ENCODE measurements at regions not wholly inside any gene's neighbourhood (a gene's known extent, or its start where the extent isn't known, plus 50 kb on each side); places are given as distances from the start of the nearest gene placed in this dataset.

- DNase-seq (ENCODE audit: low read depth, low spot score), result peak; percentile 15
Measured at GRCh38 chr13:39968646-39969475, 313.4 kb downstream of the COG6 start.

- no peak for DNase-seq (ENCODE audit: low read depth, low spot score)
Measured at GRCh38 chr13:39970177-39970846, 314.9 kb downstream of the COG6 start.

- DNase-seq (ENCODE audit: low read depth, low spot score), result no peak
Measured at GRCh38 chr13:39971526-39971925, 316.1 kb downstream of the COG6 start.

GRCh38 chr13:39976481-39976880 is 321.0 kb downstream of the COG6 start:
- DNase-seq (ENCODE audit: low read depth, low spot score), result no peak

GRCh38 chr13:39981056-39981455 is 325.6 kb downstream of the COG6 start:
- DNase-seq (ENCODE audit: low read depth, low spot score), result no peak

GRCh38 chr13:39982745-39983144 is 327.3 kb downstream of the COG6 start:
- DNase-seq (ENCODE audit: low read depth, low spot score), result no peak

- DNase-seq (ENCODE audit: low read depth, low spot score), result no peak
Measured at GRCh38 chr13:39985071-39985470, 329.6 kb downstream of the COG6 start.

- DNase-seq (ENCODE audit: low read depth, low spot score), result no peak
Measured at GRCh38 chr13:39988351-39988750, 332.9 kb downstream of the COG6 start.

DNA sequence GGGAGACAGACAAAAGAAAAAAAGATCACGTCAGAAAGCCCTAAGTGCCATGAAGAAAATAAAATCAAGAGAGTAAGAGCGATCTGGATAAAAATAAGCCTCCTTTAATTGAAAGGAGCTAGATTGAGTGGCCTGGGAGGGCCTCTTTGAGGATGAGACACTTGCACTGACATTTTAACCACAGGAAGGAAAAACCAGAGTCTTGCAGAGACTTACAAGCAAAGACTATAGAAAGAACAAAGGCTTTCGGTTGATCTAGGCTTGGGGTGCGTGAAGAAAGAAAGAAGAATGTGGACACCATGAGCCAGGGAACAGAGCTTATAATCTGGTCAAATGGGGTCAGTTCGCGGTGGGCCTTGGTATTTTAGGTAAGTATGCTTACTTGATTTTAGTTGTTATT is 342.7 kb downstream of the COG6 start:
- DNase-seq (ENCODE audit: low read depth, low spot score), result no peak

- DNase-seq (ENCODE audit: low read depth, low spot score), result no peak
Measured at GRCh38 chr13:40002016-40002415, 346.6 kb downstream of the COG6 start.

DNA sequence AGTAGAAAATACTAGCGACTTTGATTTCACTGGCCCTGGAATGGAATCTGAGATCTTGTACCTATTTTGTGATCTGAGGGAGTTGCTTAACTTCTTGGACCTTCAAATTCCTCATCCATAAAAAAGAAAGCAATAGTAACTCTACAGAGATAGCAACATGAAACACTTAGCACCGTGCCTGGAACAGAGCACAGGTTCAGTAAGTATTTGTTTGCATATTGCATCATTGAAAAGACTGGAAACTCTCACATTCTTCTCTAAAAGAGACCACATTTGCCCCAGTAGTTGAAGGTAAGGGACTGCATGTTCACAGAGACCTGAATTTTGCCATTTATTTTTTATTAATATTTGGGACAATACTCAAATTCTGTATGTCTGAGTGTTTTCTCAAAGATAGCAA is 358.1 kb downstream of the COG6 start:
- no peak for DNase-seq (ENCODE audit: low read depth, low spot score)

DNA sequence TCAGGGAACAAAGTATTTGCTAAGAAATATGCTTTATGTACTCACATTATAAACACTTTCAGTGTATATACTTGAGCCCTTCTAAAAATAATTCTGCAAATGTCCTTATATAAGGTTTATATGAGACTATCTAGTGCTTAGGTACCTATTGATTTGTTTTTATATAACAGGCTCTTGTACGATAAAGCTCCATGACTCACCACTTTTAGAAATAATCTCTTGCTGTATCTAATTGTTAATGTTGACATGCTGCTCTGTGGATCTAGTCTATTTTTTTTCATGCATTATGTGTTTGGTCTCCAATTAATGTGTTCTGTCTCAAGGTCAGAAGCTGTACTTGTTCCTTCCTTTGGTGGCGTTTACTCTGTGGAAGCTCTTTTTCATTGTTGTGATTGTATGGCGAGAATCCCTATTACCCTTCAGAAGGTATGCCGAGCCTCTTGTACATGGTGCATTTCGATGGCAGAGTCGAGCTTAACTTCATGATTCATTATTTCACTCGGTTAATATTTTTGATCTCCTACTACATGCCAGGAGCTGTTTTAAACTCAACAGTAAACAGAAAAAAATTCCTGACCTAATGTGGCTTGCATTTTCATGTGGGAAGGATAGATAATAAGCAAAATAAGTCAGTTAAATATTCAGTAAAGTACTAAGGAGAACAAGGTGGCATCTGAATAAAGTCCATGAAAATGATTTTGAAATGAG is 361.6 kb downstream of the COG6 start:
- no peak for DNase-seq (ENCODE audit: low read depth, low spot score)

- DNase-seq (ENCODE audit: low read depth, low spot score), result no peak
Measured at GRCh38 chr13:40017662-40018262, 362.3 kb downstream of the COG6 start.

DNA sequence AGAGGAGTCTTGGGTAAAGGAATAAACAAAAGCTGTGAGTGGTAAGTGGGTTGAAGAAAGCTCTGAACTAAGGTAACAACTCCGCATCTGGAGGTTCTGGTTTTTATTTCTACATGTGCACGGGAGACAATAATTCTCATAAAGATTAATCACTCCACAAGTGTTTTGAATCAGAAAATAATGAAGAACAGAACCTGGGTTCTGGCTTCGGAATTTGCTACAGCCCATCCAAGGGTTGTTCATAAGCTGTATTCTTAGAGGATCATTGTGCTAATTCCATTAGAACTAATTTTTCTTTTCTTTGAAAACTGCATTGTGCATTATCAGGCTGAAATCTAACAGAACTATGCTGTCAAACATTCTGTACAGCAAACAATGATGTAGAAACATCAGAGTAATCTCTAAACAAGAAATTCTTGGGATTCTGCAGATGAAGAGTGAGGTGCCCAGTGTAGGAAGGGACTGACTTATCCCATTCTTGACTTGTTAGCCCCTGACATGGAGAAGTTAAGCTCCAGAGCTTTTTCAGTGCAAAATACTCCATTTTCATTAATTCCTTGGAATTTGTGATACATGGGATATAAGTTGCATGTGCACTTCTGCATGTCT is 368.2 kb downstream of the COG6 start:
- DNase-seq (ENCODE audit: low read depth, low spot score), result no peak

- DNase-seq (ENCODE audit: low read depth, low spot score), result no peak
Measured at GRCh38 chr13:40024204-40024966, 368.9 kb downstream of the COG6 start.

DNA sequence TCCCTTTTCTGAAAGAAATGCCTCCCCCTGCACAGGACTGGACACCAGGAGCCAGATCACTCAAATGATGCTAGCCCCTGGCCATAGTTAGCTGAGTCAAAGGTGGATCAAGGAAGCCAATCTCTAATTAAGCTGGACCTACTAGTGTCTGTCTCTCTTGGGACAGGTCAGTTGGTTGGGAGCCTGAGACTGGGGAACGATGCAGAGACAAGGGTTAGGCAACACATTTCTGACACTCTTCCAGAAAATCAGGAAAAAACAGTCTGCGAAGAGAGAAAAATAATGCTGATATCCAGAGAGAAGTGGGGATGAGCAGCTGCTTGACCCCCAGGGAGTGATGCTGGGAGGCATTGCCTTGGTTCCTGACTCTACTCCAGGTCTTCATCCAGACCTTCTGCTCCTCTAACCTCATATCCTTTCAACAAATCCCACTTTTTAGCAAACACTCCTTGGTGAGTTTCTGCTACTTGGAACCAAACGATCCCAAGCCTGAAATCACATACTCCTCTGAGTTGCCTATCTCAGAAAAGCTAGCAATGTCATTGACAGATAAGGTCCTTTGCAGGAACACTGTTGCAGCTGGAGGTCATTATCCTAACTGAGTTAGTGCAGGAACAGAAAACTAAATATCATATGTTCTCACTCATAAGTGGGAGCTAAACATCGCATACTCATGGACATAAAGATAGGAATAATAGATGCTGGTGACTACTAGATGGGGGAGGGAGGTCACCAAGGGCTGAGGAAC is 369.7 kb downstream of the COG6 start:
- no peak for DNase-seq (ENCODE audit: low read depth, low spot score)

DNA sequence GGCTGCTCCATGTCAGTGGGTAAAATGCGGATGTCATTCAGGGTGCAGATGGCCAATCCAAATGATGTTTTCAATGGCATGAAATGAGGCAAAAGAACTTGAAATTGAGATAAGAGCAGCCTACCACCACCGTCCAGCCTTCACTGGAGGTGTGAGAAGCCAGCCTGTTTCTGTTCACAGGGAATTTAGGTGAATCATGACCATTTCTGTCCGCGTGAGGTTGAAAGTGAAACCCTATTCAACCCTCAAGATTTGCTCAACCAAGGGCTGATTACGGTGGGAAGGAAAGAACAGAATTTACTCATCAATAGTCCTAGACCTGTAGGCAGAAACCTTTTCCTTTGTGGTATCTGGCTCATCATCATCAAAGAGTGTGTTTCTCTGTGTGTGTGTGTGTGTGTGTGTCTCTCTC is 370.7 kb downstream of the COG6 start:
- peak; percentile 48 for DNase-seq (ENCODE audit: low read depth, low spot score)

- no peak for DNase-seq (ENCODE audit: low read depth, low spot score)
Measured at GRCh38 chr13:40026741-40027140, 371.3 kb downstream of the COG6 start.

DNA sequence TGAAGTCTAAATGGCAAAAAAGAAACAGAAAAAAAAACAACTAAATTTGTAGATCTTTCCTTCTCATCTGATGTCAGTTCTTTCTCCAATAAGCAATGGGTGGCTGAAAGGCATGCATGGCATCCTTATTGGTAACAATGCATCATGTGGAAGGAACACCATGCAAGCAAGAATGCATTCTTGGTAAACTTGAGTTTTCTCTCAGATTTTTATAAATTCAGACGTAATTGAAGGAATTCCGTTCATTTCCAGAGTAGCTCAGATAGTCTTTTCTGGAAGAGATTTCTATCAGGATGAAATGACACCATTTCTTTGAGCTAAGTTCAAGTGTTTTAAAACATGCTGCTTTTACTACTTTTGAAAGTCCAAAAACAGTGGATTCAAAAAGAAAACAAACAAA is 373.0 kb downstream of the COG6 start:
- no peak for DNase-seq (ENCODE audit: low read depth, low spot score)

GRCh38 chr13:40031031-40031430 is 375.6 kb downstream of the COG6 start:
- DNase-seq (ENCODE audit: low read depth, low spot score), result peak; percentile 67

Data from astrocyte of the hippocampus (primary cell).